ENCODE measurements at regions not wholly inside any gene's neighbourhood (a gene's known extent, or its start where the extent isn't known, plus 50 kb on each side); places are given as distances from the start of the nearest gene placed in this dataset.

DNA sequence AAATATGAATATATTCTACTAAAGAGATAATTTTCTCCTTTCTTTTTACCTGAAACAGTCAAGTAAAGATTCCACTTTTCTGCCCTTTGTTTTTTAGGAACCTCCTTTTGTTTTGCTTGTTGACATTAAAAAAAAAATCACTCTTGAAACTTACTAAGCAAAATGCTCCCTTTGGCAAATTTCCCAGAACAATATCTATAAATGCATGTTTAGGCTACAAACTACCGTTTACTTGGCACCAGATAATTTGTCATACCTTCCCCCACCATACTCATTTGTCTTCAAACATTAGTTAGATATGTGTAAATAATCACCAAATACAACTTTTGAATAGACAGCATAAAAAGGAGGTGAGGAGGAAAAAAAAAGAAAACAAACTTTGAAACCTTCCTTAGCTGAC, 604.7 kb downstream of the RFPL4B start:
- TF ChIP-seq, protein P1, sequence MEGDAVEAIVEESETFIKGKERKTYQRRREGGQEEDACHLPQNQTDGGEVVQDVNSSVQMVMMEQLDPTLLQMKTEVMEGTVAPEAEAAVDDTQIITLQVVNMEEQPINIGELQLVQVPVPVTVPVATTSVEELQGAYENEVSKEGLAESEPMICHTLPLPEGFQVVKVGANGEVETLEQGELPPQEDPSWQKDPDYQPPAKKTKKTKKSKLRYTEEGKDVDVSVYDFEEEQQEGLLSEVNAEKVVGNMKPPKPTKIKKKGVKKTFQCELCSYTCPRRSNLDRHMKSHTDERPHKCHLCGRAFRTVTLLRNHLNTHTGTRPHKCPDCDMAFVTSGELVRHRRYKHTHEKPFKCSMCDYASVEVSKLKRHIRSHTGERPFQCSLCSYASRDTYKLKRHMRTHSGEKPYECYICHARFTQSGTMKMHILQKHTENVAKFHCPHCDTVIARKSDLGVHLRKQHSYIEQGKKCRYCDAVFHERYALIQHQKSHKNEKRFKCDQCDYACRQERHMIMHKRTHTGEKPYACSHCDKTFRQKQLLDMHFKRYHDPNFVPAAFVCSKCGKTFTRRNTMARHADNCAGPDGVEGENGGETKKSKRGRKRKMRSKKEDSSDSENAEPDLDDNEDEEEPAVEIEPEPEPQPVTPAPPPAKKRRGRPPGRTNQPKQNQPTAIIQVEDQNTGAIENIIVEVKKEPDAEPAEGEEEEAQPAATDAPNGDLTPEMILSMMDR (IDR thresholded peaks at IDR 0.05; ENCODE audit: low read depth, low read length, missing input control), result no peak
- no peak for TF ChIP-seq GABPA (IDR thresholded peaks at IDR 0.05 in 1 of 2, conservative IDR thresholded peaks at IDR 0.05 in 1 of 2)
- TF ChIP-seq, protein P2, sequence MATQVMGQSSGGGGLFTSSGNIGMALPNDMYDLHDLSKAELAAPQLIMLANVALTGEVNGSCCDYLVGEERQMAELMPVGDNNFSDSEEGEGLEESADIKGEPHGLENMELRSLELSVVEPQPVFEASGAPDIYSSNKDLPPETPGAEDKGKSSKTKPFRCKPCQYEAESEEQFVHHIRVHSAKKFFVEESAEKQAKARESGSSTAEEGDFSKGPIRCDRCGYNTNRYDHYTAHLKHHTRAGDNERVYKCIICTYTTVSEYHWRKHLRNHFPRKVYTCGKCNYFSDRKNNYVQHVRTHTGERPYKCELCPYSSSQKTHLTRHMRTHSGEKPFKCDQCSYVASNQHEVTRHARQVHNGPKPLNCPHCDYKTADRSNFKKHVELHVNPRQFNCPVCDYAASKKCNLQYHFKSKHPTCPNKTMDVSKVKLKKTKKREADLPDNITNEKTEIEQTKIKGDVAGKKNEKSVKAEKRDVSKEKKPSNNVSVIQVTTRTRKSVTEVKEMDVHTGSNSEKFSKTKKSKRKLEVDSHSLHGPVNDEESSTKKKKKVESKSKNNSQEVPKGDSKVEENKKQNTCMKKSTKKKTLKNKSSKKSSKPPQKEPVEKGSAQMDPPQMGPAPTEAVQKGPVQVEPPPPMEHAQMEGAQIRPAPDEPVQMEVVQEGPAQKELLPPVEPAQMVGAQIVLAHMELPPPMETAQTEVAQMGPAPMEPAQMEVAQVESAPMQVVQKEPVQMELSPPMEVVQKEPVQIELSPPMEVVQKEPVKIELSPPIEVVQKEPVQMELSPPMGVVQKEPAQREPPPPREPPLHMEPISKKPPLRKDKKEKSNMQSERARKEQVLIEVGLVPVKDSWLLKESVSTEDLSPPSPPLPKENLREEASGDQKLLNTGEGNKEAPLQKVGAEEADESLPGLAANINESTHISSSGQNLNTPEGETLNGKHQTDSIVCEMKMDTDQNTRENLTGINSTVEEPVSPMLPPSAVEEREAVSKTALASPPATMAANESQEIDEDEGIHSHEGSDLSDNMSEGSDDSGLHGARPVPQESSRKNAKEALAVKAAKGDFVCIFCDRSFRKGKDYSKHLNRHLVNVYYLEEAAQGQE (IDR thresholded peaks at IDR 0.05), result no peak
